Kidney (tissue), 13 donors: ENCODE measurements at regions not wholly inside any gene's neighbourhood (a gene's known extent, or its start where the extent isn't known, plus 50 kb on each side); places are given as distances from the start of the nearest gene placed in this dataset.

Experiments
- DNase-seq, 5 donors: peaks; one replicate each; pipeline ENCODE4 v3.0.0-alpha.2; 2013 to 2020
- FAIRE-seq: peaks from 2 replicates; lab custom pipeline; 2012; peaks lifted over from hg19 to GRCh38; lab: Jason Lieb, UNC
- H3K27ac ChIP-seq, 2 donors: one replicate each; pipeline ENCODE4 v1.7.0; 2013; ENCODE audit warnings: low read depth in 2 of 2, low read length in 2 of 2, inconsistent platforms in 1 of 2
- H3K27me3 ChIP-seq: one replicate; pipeline ENCODE4 v1.7.1; 2013; ENCODE audit warnings: low read length, inconsistent platforms; ENCODE audit not compliant: control insufficient read depth, insufficient read depth
- H3K36me3 ChIP-seq, 3 donors: one replicate each; pipeline versions ENCODE4 v1.7.0 to v1.7.1; 2013; ENCODE audit warnings: low read length in 3 of 3, control low read depth in 1 of 3, inconsistent platforms in 1 of 3; ENCODE audit not compliant: insufficient read depth in 3 of 3, control insufficient read depth in 2 of 3
- H3K4me1 ChIP-seq, 3 donors: one replicate each; pipeline versions ENCODE4 v1.7.0 to v1.7.1; 2013; ENCODE audit warnings: low read length in 3 of 3, inconsistent platforms in 1 of 3, low read depth in 1 of 3; ENCODE audit not compliant: control insufficient read depth in 2 of 3, insufficient read depth in 2 of 3
- H3K4me3 ChIP-seq, 3 donors: one replicate each; pipeline versions ENCODE4 v1.7.0 to v1.8.1; 2013; ENCODE audit warnings: low read length in 3 of 3, control low read depth in 1 of 3, inconsistent platforms in 1 of 3
- H3K9ac ChIP-seq, 3 donors: one replicate each; pipeline versions ENCODE4 v1.7.0 to v1.7.1; 2013; ENCODE audit warnings: low read length in 3 of 3, control low read depth in 1 of 3, inconsistent platforms in 1 of 3
- H3K9me3 ChIP-seq, 3 donors: one replicate each; pipeline versions ENCODE4 v1.7.0 to v1.7.1; 2013; ENCODE audit warnings: low read length in 3 of 3, control low read depth in 1 of 3, inconsistent platforms in 1 of 3; ENCODE audit not compliant: control insufficient read depth in 2 of 3, insufficient read depth in 1 of 3
- intact Hi-C: fragments of 100-400 bp; cut with DNase I; formaldehyde crosslinking; loops from one replicate; pipeline ENCODE4 v1.11.1; 2022
- TF ChIP-seq, protein P1 (sequence below): IDR thresholded peaks from 3 replicates; pipeline ENCODE4 v1.5.1; 2012; ENCODE audit warnings: mild to moderate bottlenecking, moderate library complexity, borderline replicate concordance; ENCODE audit not compliant: insufficient read depth; ENCODE audit errors: extremely low read depth
- donor health status: control.
- donor health status: control.
- donor health status: control.
- donor health status: control.
- donor health status: control.
- donor health status: DM: yes; HTN: yes; CAD: no.
- donor health status: Normal renal cell carcinoma (clear cell type).

- H3K36me3 ChIP-seq: peaks cover 0 to 33% (median 17%) of the 10 kb centered on the region in 3 donors
- FAIRE-seq (no peak), DNase-seq (no peak)
- H3K27me3 ChIP-seq: no peaks in the 10 kb centered on the region
- no peak overlapping the region for H3K27ac ChIP-seq
- H3K9me3 ChIP-seq: peaks cover 0 to 6% (median 0%) of the 10 kb centered on the region in 3 donors
- no peak overlapping the region for H3K9ac ChIP-seq
- TF ChIP-seq, protein P1, sequence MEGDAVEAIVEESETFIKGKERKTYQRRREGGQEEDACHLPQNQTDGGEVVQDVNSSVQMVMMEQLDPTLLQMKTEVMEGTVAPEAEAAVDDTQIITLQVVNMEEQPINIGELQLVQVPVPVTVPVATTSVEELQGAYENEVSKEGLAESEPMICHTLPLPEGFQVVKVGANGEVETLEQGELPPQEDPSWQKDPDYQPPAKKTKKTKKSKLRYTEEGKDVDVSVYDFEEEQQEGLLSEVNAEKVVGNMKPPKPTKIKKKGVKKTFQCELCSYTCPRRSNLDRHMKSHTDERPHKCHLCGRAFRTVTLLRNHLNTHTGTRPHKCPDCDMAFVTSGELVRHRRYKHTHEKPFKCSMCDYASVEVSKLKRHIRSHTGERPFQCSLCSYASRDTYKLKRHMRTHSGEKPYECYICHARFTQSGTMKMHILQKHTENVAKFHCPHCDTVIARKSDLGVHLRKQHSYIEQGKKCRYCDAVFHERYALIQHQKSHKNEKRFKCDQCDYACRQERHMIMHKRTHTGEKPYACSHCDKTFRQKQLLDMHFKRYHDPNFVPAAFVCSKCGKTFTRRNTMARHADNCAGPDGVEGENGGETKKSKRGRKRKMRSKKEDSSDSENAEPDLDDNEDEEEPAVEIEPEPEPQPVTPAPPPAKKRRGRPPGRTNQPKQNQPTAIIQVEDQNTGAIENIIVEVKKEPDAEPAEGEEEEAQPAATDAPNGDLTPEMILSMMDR: no peak
- intact Hi-C loops: no loop called here
- no peak overlapping the region for H3K4me3 ChIP-seq
- peaks cover 2 to 23% (median 8%) of the 10 kb centered on the region in 3 donors for H3K4me1 ChIP-seq
Observed at GRCh38 chr15:62843311-62843710, 199.2 kb upstream of the TPM1 start.

DNA sequence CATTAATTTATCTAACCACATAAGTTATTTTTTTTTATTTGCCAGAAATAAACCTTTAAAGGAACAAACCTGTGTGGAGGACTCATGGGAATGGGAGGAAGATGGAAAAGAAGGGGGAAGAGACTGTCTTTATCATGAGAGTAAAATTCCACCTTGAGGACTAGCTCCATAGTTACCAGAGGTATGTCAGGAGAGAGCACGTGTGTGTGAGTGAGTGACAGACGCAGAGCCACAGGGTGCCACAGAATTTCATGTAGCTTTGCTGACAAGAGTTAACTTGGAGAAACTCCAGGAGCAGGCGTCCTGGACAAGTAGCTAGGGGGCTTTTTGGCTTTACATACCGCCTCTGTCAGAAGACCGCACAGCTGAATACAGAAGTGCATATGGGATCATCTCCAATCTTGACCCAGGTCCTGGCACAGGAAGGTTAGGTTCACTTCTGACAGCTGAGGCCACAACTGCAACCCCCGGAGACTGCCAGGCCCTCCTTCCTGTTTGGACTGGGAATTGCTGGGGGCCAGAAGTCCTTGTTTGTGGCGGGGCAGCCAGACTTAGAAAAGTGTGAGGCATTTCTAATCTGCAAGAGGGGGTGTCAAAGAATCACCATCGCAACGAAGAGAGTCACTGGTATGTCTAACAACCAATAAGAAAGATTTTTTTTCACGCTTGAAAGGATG is 197.8 kb upstream of the TPM1 start:
- no peaks in the 10 kb centered on the region for H3K27me3 ChIP-seq
- no peak overlapping the region for H3K9ac ChIP-seq
- no peak overlapping the region for H3K27ac ChIP-seq
- H3K9me3 ChIP-seq: peaks cover 0 to 6% (median 0%) of the 10 kb centered on the region in 3 donors
- H3K36me3 ChIP-seq: peaks cover 0 to 20% (median 9%) of the 10 kb centered on the region in 3 donors
- DNase-seq (no peak), FAIRE-seq (no peak)
- H3K4me3 ChIP-seq: no peak overlapping the region
- H3K4me1 ChIP-seq: peaks cover 3 to 18% (median 5%) of the 10 kb centered on the region in 3 donors
- intact Hi-C loops: no loop called here
- TF ChIP-seq, protein P1: no peak

GRCh38 chr15:62845241-62846126 is 197.1 kb upstream of the TPM1 start:
- no peak for FAIRE-seq
- Histone ChIP-seq H3K27ac (no peak overlapping the region), H3K36me3 (peaks cover 0 to 12% (median 5%) of the 10 kb centered on the region in 3 donors), H3K9me3 (peaks cover 0 to 6% (median 0%) of the 10 kb centered on the region in 3 donors), H3K4me3 (no peak overlapping the region), H3K27me3 (no peaks in the 10 kb centered on the region), H3K4me1 (peaks cover 2 to 10% (median 3%) of the 10 kb centered on the region in 3 donors), H3K9ac (no peak overlapping the region)
- DNase-seq: no peak
- TF ChIP-seq, protein P1: no peak
- intact Hi-C loops: no loop called here
